HCT116 (cell line): ENCODE measurements at regions not wholly inside any gene's neighbourhood (a gene's known extent, or its start where the extent isn't known, plus 50 kb on each side); places are given as distances from the start of the nearest gene placed in this dataset.
A peak's percentile ranks its signal among the peaks of the same experiment; 100 is the strongest.

ENCODE experiments used
- ATF3 ChIP-seq: IDR thresholded peaks from 2 replicates; pipeline ENCODE4 v1.6.1; 2012
- CTCF ChIP-seq, 3 experiments: fragments of 200-600 bp in 1 of 3; sonication (generic) in 1 of 3; IDR thresholded peaks in 2 of 3; conservative IDR thresholded peaks in 1 of 3; 2 replicates each; pipeline ENCODE4 v1.5.1; 2012 to 2017; ENCODE audit warnings: low read depth in 2 of 3, low read length in 2 of 3, antibody characterized with exemption in 1 of 3, borderline replicate concordance in 1 of 3, control low read depth in 1 of 3, mild to moderate bottlenecking in 1 of 3, mixed read lengths in 1 of 3, mixed run types in 1 of 3, moderate library complexity in 1 of 3; ENCODE audit not compliant: insufficient read depth in 1 of 3
- ELF1 ChIP-seq: IDR thresholded peaks from 2 replicates; pipeline ENCODE4 v1.6.1; 2012; ENCODE audit warnings: low read depth, borderline replicate concordance
- EZH2 ChIP-seq: fragments of 200-600 bp; sonication (generic); IDR thresholded peaks from 2 replicates; pipeline ENCODE4 v1.6.1; 2017; ENCODE audit warnings: antibody characterized with exemption, mixed run types
- POLR2A ChIP-seq: IDR thresholded peaks from 2 replicates; pipeline ENCODE4 v1.7.0; 2011; ENCODE audit warnings: borderline replicate concordance; ENCODE audit not compliant: insufficient read depth, insufficient read length; ENCODE audit errors: extremely low read depth
- POLR2AphosphoS5 ChIP-seq: IDR thresholded peaks from 2 replicates; pipeline ENCODE4 v1.6.1; 2011; ENCODE audit warnings: mild to moderate bottlenecking, low read depth, low read length, moderate library complexity
- RAD21 ChIP-seq: IDR thresholded peaks from 2 replicates; pipeline ENCODE4 v1.6.1; 2012; ENCODE audit warnings: low read depth, mild to moderate bottlenecking
- SIN3A ChIP-seq: IDR thresholded peaks from 2 replicates; pipeline ENCODE4 v1.6.1; 2012; ENCODE audit warnings: low read depth
- SRF ChIP-seq: IDR thresholded peaks from 2 replicates; pipeline ENCODE4 v1.6.1; 2012; ENCODE audit warnings: low read depth
- TCF7L2 ChIP-seq: IDR thresholded peaks from 2 replicates; pipeline ENCODE4 v1.7.0; 2011; ENCODE audit warnings: borderline replicate concordance, inconsistent platforms; ENCODE audit not compliant: insufficient read depth, insufficient read length; ENCODE audit errors: extremely low read depth

- TF ChIP-seq CTCF (IDR thresholded peaks at IDR 0.05 in 2 of 3, conservative IDR thresholded peaks at IDR 0.05 in 1 of 3; ENCODE audit: borderline replicate concordance in 1 of 3, insufficient read depth in 1 of 3, low read depth in 2 of 3, low read length in 2 of 3) (0 out of 6 replicates have a peak, but pooled peaks of 1 of the 3 experiments have one; percentile 22), POLR2A (no peak), POLR2AphosphoS5 (no peak), ELF1 (no peak), ATF3 (no peak), TCF7L2 (no peak), EZH2 (no peak), SIN3A (no peak), SRF (no peak), RAD21 (peak; percentile 53)
These were observed 95.1 kb upstream of the XPO1 start for GRCh38 chr2:61633250-61633649.
